ENCODE measurements at regions not wholly inside any gene's neighbourhood (a gene's known extent, or its start where the extent isn't known, plus 50 kb on each side); places are given as distances from the start of the nearest gene placed in this dataset.

DNA sequence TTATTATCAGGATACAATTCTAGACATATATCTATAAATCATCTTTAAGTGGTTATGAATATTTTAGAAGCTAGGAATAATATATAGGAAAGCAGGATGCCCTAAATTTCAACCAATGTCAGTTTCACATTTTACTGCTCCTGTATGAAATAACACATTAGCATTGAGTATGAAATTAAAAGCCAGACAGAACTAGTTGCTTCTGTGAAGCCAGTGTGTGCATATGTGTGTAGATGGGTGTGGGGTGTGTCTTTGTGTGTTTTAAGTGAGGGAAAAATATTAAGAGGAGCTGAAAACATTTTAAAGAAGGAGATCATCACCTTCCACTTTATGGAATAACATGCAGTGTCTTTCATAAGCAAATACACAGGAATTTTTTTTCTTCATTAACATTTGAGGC is 271.4 kb upstream of the RORA start:
- Histone ChIP-seq H3K27ac (no peak overlapping the region), H3K27me3 (no peaks in the 10 kb centered on the region), H3K4me3 (replicated peaks in 1 of 3) (no peak overlapping the region), H3K36me3 (no peaks in the 10 kb centered on the region), H3K9me3 (no peaks in the 10 kb centered on the region), H3K4me1 (peaks cover 0 to 7% of the 10 kb centered on the region in 2 donors)
- no peak for TF ChIP-seq POLR2A (IDR thresholded peaks at IDR 0.05)
- TF ChIP-seq, protein P1, sequence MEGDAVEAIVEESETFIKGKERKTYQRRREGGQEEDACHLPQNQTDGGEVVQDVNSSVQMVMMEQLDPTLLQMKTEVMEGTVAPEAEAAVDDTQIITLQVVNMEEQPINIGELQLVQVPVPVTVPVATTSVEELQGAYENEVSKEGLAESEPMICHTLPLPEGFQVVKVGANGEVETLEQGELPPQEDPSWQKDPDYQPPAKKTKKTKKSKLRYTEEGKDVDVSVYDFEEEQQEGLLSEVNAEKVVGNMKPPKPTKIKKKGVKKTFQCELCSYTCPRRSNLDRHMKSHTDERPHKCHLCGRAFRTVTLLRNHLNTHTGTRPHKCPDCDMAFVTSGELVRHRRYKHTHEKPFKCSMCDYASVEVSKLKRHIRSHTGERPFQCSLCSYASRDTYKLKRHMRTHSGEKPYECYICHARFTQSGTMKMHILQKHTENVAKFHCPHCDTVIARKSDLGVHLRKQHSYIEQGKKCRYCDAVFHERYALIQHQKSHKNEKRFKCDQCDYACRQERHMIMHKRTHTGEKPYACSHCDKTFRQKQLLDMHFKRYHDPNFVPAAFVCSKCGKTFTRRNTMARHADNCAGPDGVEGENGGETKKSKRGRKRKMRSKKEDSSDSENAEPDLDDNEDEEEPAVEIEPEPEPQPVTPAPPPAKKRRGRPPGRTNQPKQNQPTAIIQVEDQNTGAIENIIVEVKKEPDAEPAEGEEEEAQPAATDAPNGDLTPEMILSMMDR (IDR thresholded peaks at IDR 0.05) = no peak
- DNase-seq = no peak
- intact Hi-C loops (cut with DNase I) = no loop called here

DNA sequence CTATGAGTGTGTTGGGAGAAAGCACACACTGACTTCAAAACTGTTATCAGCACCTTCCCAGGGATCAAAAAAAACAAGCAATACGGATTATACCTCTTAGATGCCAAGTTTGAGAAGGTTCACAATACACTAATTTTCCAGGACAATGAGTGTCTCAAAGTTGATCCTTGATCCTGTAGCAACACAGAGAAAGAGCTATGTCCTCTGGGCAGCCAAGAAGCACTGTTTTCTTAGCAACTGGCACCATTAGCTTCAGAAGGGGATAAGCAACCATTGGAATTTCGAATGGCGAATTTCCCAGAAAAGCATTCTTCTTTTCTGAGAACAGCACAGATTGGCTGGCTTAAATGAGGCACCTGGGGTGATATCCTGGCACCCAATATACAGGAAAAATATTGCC is 270.3 kb upstream of the RORA start:
- H3K4me1 ChIP-seq = peaks cover 0 to 7% of the 10 kb centered on the region in 2 donors
- no peak overlapping the region for H3K4me3 ChIP-seq (replicated peaks in 1 of 3)
- no peak overlapping the region for H3K27ac ChIP-seq
- H3K27me3 ChIP-seq = no peaks in the 10 kb centered on the region
- H3K9me3 ChIP-seq = no peaks in the 10 kb centered on the region
- TF ChIP-seq, protein P1 (IDR thresholded peaks at IDR 0.05) = no peak
- TF ChIP-seq POLR2A (IDR thresholded peaks at IDR 0.05) = no peak
- DNase-seq = peak; percentile 15 to 17
- 20 to 45% methylated on average over 3 of the region's 3 CpGs for WGBS, 2 donors
- H3K36me3 ChIP-seq = no peaks in the 10 kb centered on the region
- intact Hi-C loops (cut with DNase I) = no loop called here

DNA sequence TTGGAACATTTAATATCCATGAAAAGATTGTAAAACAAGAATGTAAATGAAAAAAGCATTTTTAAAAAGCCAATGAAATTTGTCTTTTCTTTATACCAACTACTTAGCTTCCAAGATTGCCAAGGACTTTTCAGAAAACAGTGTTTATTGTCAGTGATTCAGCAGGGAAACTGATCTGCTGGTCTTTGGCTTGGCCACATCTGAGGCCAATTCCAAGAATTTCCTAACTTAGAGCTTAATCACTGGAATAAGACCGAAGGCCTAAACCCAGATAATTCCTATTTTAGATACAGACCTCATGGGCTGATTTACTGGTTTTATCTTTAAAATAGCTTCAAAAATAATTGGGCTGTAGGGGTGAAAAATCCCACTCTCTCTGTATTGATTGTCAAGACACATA is 260.5 kb upstream of the RORA start:
- TF ChIP-seq, protein P1 (IDR thresholded peaks at IDR 0.05) = no peak
- TF ChIP-seq POLR2A (IDR thresholded peaks at IDR 0.05) = no peak
- no peaks in the 10 kb centered on the region for H3K27me3 ChIP-seq
- no peaks in the 10 kb centered on the region for H3K9me3 ChIP-seq
- H3K36me3 ChIP-seq = no peaks in the 10 kb centered on the region
- no peaks in the 10 kb centered on the region for H3K4me1 ChIP-seq
- no peak overlapping the region for H3K4me3 ChIP-seq (replicated peaks in 1 of 3)
- WGBS, 2 donors = 58 to 80% methylated on average over 1 of the region's 1 CpG
- intact Hi-C loops (cut with DNase I) = no loop called here
- H3K27ac ChIP-seq = no peak overlapping the region
- DNase-seq = no peak

DNA sequence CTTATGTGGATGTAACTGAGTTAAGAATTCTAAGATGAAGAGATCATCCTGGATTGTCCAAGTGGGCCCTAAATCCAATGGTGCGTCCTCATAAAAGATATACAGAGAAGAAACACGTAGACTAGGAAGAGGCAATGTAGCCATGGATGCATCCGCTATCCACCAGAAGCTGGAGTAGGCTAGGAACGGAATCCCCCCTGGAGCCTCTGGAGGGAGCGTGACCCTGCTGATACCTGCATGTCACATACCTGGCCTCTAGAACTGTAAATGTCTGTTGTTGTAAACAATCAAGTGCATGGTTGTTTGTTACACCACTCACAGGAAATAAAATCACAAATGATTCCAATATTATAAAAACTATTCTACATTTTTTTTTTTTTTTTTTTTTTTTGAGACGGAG is 254.5 kb upstream of the RORA start:
- no peak overlapping the region for H3K4me3 ChIP-seq (replicated peaks in 1 of 3)
- H3K36me3 ChIP-seq = no peaks in the 10 kb centered on the region
- TF ChIP-seq, protein P1 (IDR thresholded peaks at IDR 0.05) = no peak
- no peak for TF ChIP-seq POLR2A (IDR thresholded peaks at IDR 0.05)
- no peaks in the 10 kb centered on the region for H3K9me3 ChIP-seq
- intact Hi-C loops (cut with DNase I) = no loop called here
- DNase-seq = no peak
- no peaks in the 10 kb centered on the region for H3K4me1 ChIP-seq
- H3K27ac ChIP-seq = no peak overlapping the region
- H3K27me3 ChIP-seq = no peaks in the 10 kb centered on the region
- 93 to 95% methylated on average over 6 of the region's 6 CpGs for WGBS, 2 donors

DNA sequence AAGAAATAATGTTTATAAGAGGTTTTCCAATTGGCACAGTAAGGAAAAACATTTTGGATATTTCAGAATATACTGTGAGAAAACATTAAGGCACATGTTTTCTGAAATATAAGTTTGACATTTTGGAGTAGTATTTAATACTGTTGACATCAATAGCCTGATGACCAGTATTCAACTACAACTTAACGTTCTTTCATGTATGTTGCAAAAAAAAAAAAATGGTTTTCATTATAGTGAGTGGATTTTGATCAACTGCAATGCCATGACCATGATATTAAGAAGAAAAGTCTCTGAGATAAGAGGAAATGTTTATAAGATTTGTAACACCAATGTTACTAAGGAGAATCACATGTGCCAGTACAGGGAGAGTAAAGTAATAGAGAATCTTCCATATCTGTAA is 252.8 kb upstream of the RORA start:
- intact Hi-C loops (cut with DNase I) = no loop called here
- no peak overlapping the region for H3K4me3 ChIP-seq (replicated peaks in 1 of 3)

More for the DNA sequence above, 252.8 kb upstream of the RORA start:
- no peak for DNase-seq
- no peaks in the 10 kb centered on the region for H3K27me3 ChIP-seq
- no peaks in the 10 kb centered on the region for H3K36me3 ChIP-seq
- no peaks in the 10 kb centered on the region for H3K9me3 ChIP-seq
- H3K4me1 ChIP-seq = no peaks in the 10 kb centered on the region
- TF ChIP-seq, protein P1 (IDR thresholded peaks at IDR 0.05) = no peak
- no peak for TF ChIP-seq POLR2A (IDR thresholded peaks at IDR 0.05)
- 87 to 91% methylated on average over 1 of the region's 1 CpG for WGBS, 2 donors
- no peak overlapping the region for H3K27ac ChIP-seq
